ENCODE measurements at regions not wholly inside any gene's neighbourhood (a gene's known extent, or its start where the extent isn't known, plus 50 kb on each side); places are given as distances from the start of the nearest gene placed in this dataset.

DNA sequence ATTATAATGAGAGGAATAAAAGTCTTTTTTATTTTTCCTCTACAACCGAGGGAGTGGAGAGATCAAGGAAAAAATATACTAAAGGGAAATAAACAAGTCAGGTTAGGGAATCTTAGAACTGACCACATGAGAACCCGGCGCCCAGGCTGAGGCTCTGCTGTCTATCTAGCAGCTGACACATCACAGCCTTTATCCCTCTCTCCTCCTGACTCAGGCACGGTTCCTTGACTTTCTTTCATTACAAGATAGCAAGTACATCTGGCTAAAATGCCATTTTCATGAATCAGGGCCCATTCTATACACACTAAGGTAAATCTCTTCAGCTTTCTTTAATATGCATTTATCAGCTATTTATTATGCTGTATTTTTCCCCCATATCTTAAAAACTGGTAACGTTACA is 296.0 kb downstream of the TMX3 start:
- TF ChIP-seq CTCF (conservative IDR thresholded peaks at IDR 0.05 in 1 of 2, IDR thresholded peaks at IDR 0.05 in 1 of 2; ENCODE audit: extremely low read depth in 1 of 2, insufficient read depth in 1 of 2, low read depth in 1 of 2, low read length in 2 of 2) (no peak), EZH2 (IDR thresholded peaks at IDR 0.05; ENCODE audit: borderline replicate concordance, low read length) (no peak)

All from mammary epithelial cell (primary cell).